ENCODE measurements at regions not wholly inside any gene's neighbourhood (a gene's known extent, or its start where the extent isn't known, plus 50 kb on each side); places are given as distances from the start of the nearest gene placed in this dataset.
"Not testable (repeated sequence)": the region's sequence is repeated elsewhere in the genome, so short reads cannot be mapped to it uniquely, and the experiment has no call there.

DNA sequence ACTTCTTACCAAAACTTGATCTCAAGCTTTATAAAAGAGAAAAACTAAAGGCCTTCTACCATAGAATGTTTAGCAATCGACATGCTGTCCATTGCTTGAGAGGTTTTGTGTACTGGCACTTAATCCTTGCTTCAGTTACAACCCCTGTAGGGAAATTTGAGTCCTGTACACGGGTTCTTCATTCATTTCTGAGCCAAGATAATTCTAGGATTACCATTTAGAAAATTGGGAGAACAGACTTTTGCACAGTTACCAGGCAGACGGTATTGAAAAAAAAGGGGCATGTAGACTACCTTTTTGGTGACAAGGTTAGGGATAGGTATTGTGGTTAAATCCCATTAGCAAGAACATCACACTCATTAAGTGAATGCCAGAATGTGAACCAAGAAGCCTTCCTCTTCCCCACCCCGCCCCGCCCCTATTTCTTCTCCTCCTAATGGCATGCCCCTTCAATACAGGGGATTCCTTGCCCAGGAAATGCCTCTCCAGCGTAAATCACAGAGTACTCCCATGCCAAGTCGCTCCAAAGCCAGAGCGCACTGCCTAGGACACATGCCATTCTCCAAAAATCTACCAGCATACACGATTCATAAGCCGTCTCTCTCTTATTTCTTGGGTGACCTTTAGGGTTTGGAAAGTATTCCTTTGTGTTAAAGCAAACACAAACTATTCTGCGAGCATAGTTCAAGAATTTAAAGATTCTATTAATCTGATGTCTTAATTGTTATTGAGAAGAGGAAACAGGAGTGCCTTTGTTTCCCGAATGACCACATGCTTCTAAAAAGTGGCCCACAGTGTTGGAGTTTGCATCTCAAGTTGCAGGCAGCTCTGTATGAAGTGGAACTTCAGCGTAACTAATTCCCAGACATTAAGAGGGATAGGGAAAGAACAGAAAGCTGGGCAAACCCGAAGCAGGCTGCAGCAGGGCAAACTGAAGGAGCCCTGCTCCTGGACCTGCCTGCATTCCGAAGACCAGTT, 164.0 kb upstream of the NR2F2 start:
- ATAC-seq, result no peak
- Histone ChIP-seq H3K4me3 (no peak overlapping the region), H3K36me3 (replicated peaks in 1 of 2; ENCODE audit: insufficient read depth in 1 of 2, low read depth in 2 of 2) (no peaks in the 10 kb centered on the region), H3K27me3 (no peaks in the 10 kb centered on the region), H3K27ac (no peak overlapping the region), H3K4me1 (peaks cover 21% of the 10 kb centered on the region), H3K9me3 (no peaks in the 10 kb centered on the region)
- WGBS, 2 donors, result 71 to 89% methylated on average over 15 of the region's 15 CpGs
- intact Hi-C loops (cut with DNase I), result no loop called here
- DNase-seq, result no peak
- no peak for TF ChIP-seq POLR2A (IDR thresholded peaks at IDR 0.05)
- TF ChIP-seq, protein P1, sequence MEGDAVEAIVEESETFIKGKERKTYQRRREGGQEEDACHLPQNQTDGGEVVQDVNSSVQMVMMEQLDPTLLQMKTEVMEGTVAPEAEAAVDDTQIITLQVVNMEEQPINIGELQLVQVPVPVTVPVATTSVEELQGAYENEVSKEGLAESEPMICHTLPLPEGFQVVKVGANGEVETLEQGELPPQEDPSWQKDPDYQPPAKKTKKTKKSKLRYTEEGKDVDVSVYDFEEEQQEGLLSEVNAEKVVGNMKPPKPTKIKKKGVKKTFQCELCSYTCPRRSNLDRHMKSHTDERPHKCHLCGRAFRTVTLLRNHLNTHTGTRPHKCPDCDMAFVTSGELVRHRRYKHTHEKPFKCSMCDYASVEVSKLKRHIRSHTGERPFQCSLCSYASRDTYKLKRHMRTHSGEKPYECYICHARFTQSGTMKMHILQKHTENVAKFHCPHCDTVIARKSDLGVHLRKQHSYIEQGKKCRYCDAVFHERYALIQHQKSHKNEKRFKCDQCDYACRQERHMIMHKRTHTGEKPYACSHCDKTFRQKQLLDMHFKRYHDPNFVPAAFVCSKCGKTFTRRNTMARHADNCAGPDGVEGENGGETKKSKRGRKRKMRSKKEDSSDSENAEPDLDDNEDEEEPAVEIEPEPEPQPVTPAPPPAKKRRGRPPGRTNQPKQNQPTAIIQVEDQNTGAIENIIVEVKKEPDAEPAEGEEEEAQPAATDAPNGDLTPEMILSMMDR (IDR thresholded peaks at IDR 0.05), result no peak

DNA sequence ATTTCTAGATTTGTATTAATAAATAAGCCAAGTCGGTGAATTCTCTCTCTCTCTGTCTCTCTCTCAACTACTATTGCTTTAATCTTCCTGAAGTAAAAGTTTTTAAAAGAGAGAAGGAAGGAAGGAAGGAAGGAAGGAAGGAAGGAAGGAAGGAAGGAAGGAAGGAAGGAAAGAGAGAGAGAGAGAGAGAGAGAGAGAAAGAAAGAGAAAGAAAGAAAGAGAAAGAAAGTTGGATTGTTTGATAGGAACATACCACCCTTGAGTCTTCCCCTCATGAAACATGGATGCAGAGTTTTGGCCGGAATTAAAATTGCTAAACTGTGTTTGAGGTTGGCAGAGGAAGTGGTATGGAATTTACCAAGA, 159.9 kb upstream of the NR2F2 start:
- H3K27ac ChIP-seq, result peak overlapping the region; percentile 11 to 79 (median 44)
- intact Hi-C loops (cut with DNase I); H3K9me3 ChIP-seq; H3K36me3 ChIP-seq (replicated peaks in 1 of 2; ENCODE audit: insufficient read depth in 1 of 2, low read depth in 2 of 2); DNase-seq; H3K4me3 ChIP-seq; H3K27me3 ChIP-seq; ATAC-seq: not testable (repeated sequence)
- WGBS, 2 donors, result 38 to 40% methylated on average over 2 of the region's 2 CpGs
- H3K4me1 ChIP-seq, result peaks cover 20% of the 10 kb centered on the region

DNA sequence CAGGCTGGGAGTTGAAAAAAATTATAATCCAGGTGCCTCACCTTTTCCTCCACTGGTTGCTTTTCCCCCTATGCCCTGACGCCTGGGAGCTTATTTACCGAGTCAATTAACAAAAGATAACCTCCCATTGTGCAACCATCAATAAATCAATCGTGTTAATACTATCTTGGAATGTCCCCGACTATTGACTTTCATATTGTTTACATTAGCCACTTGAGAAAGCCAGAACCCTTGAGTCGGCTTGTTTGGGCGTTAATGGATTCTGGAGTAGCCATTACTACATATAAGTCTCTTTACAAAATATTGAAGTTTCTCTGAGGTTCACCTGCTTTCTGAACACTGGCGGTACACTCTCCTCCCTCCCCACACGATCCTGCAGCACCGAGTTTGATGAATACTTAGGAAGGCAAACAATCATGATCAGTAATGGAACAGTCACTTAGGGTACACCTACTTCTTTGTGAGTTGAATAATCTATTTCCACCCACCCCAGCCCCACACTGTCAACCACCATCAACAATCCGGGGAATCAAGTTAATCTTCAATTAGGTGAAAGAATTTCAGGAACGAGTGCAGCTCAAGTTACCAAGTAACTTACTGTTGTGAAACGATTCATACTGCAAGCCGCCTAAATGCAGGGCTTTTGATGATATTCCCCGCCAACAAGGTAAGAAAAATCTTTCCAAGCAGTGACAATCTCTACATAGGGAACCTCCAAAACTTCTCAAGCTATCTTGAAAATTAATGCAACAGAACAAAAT, 159.3 kb upstream of the NR2F2 start:
- WGBS, 2 donors, result 13 to 18% methylated on average over 14 of the region's 14 CpGs
- peaks cover 20% of the 10 kb centered on the region for H3K4me1 ChIP-seq
- H3K9me3 ChIP-seq, result no peaks in the 10 kb centered on the region
- DNase-seq (peak; percentile 23 to 43 (median 30)), ATAC-seq (peak; percentile 85)
- no peaks in the 10 kb centered on the region for H3K27me3 ChIP-seq
- H3K36me3 ChIP-seq (replicated peaks in 1 of 2; ENCODE audit: insufficient read depth in 1 of 2, low read depth in 2 of 2), result no peaks in the 10 kb centered on the region
- no peak overlapping the region for H3K4me3 ChIP-seq
- intact Hi-C loops (cut with DNase I), result no loop called here
- TF ChIP-seq, protein P1 (IDR thresholded peaks at IDR 0.05), result no peak
- TF ChIP-seq POLR2A (IDR thresholded peaks at IDR 0.05), result peak in 2 of 3 donors; percentile 10 to 14
- H3K27ac ChIP-seq, result peak overlapping the region; percentile 11 to 79 (median 44)

DNA sequence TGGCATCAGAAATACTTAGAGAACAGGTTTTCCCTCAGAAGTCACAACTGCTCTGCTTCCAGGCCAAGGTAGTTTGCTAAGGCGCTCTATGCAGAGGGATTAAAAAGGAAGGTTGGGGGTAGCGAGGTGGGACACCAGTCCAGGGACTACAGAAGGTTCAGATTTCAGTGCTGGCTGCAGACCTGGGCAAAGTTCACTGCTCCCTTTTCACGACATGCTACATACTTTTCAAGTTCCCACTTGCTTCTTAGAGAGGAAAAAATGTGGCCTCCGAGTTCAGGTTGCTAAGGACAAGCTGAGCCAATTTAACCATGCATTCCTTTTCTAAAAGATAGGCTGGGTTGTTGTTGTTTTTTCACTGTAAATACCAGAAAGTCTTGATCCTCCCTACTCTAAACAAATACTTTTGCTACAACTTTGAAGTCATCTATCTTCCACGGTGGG, 158.6 kb upstream of the NR2F2 start:
- Histone ChIP-seq H3K36me3 (replicated peaks in 1 of 2; ENCODE audit: insufficient read depth in 1 of 2, low read depth in 2 of 2) (no peaks in the 10 kb centered on the region), H3K4me3 (no peak overlapping the region), H3K27ac (peak overlapping the region in 3 of 4 donors; percentile 11 to 79 (median 58)), H3K27me3 (no peaks in the 10 kb centered on the region), H3K4me1 (peaks cover 20% of the 10 kb centered on the region), H3K9me3 (no peaks in the 10 kb centered on the region)
- TF ChIP-seq, protein P1 (IDR thresholded peaks at IDR 0.05), result no peak
- TF ChIP-seq POLR2A (IDR thresholded peaks at IDR 0.05), result no peak
- DNase-seq (peak in 2 of 4 donors; percentile 13 to 22), ATAC-seq (peak; percentile 19)
- intact Hi-C loops (cut with DNase I), result no loop called here
- 20 to 25% methylated on average over 5 of the region's 5 CpGs for WGBS, 2 donors

DNA sequence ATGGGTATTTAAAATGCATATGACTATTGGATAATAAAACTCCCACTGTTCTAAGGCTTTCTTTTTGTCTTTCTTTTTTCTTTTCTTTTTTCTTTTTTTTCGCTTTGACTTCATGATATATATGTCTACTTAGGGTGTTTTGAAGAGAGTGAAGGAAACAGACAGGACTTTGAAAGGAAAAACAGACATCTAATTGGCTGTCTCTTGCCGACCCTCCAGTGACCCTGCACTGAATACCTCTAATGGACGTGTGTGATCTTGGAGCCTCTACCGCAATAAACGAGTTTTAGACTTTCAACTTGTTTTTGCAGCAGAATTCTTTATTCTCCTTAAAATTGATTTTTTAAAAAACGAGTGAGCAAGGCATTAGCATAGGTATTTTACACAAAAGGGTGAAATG, 158.1 kb upstream of the NR2F2 start:
- no peak for ATAC-seq
- Histone ChIP-seq H3K4me1 (peaks cover 20% of the 10 kb centered on the region), H3K27ac (peak overlapping the region in 3 of 4 donors; percentile 20 to 79 (median 58)), H3K4me3 (no peak overlapping the region), H3K36me3 (replicated peaks in 1 of 2; ENCODE audit: insufficient read depth in 1 of 2, low read depth in 2 of 2) (no peaks in the 10 kb centered on the region), H3K27me3 (no peaks in the 10 kb centered on the region), H3K9me3 (no peaks in the 10 kb centered on the region)
- TF ChIP-seq, protein P1 (IDR thresholded peaks at IDR 0.05), result no peak
- TF ChIP-seq POLR2A (IDR thresholded peaks at IDR 0.05), result no peak
- WGBS, 2 donors, result 59 to 74% methylated on average over 6 of the region's 6 CpGs
- no peak for DNase-seq
- intact Hi-C loops (cut with DNase I), result no loop called here

Measured in body of pancreas (tissue), 4 donors.